HCT116 (cell line): ENCODE measurements at regions not wholly inside any gene's neighbourhood (a gene's known extent, or its start where the extent isn't known, plus 50 kb on each side); places are given as distances from the start of the nearest gene placed in this dataset.

ENCODE experiments used
- ATAC-seq: fragments of 200-7000 bp; cut with Tn5 transposase; 2 replicates; pipeline ENCODE4 v1.9.1; 2020; ENCODE audit warnings: mild to moderate bottlenecking, moderate library complexity
- BruUV-seq: library from RNA; stranded (reverse); fragments of 400-500 nt; replicated peaks from 2 replicates; lab custom pipeline; 2021; lab: Mats Ljungman, UMichigan
- CTCF ChIA-PET: fragments of 300-600 bp; sonication (Branson Sonifier 250); formaldehyde crosslinking; loops from one replicate; lab custom pipeline; 2021; ENCODE audit warnings: antibody characterized with exemption; lab: Charles Lee
- POLR2A ChIA-PET: fragments of 300-600, 350-600 bp; sonication (Branson Sonifier 250); formaldehyde crosslinking; loops from one replicate; lab custom pipeline; 2021; ENCODE audit warnings: antibody characterized with exemption; lab: Charles Lee
- RAD21 ChIA-PET, 2 experiments: fragments of 300-600 bp; sonication (Branson Sonifier 250); formaldehyde crosslinking; loops; one replicate each; lab custom pipeline; 2023; ENCODE audit warnings: low total read pairs in 2 of 2; ENCODE audit not compliant: uncharacterized antibody in 2 of 2, unreplicated experiment in 2 of 2, low non-redundant PET in 1 of 2; lab: Charles Lee
- DNase-seq: peaks from one replicate; pipeline ENCODE4 v3.0.0-alpha.2; 2010; ENCODE audit warnings: low read depth, low spot score
- H2AFZ ChIP-seq: fragments of 200-600 bp; shearing (Covaris generic), sonication (generic); 2 replicates; pipeline ENCODE4 v1.6.1; 2017; ENCODE audit warnings: low read depth, mixed run types, mixed read lengths, antibody characterized with exemption, low read length; ENCODE audit not compliant: poor library complexity, severe bottlenecking
- H3K27ac ChIP-seq: 2 replicates; pipeline ENCODE4 v1.5.1; 2012; ENCODE audit warnings: low read depth, low read length
- H3K27me3 ChIP-seq: fragments of 200-600 bp; sonication (generic); 2 replicates; pipeline ENCODE4 v1.6.1; 2016; ENCODE audit warnings: mixed run types, low read length, mixed read lengths; ENCODE audit not compliant: insufficient read depth
- H3K36me3 ChIP-seq, 2 experiments: fragments of 200-500 bp in 1 of 2; fragments of 200-600 bp in 1 of 2; sonication (Bioruptor generic) in 1 of 2; sonication (generic) in 1 of 2; 2 replicates each; pipeline versions ENCODE4 v1.5.1 to v1.6.1; 2014 to 2016; ENCODE audit warnings: low read length in 2 of 2, inconsistent platforms in 1 of 2, mixed read lengths in 1 of 2, mixed run types in 1 of 2; ENCODE audit not compliant: insufficient read depth in 2 of 2, control insufficient read depth in 1 of 2
- H3K4me1 ChIP-seq, 2 experiments: fragments of 200-600 bp in 1 of 2; sonication (generic) in 1 of 2; 2 replicates each; pipeline versions ENCODE4 v1.5.1 to v1.6.1; 2012 to 2017; ENCODE audit warnings: low read length in 2 of 2, inconsistent platforms in 1 of 2, mild to moderate bottlenecking in 1 of 2, mixed read lengths in 1 of 2, mixed run types in 1 of 2, moderate library complexity in 1 of 2; ENCODE audit not compliant: insufficient read depth in 2 of 2, control insufficient read depth in 1 of 2
- H3K4me2 ChIP-seq: fragments of 200-600 bp; sonication (generic); 2 replicates; pipeline ENCODE4 v1.6.1; 2017; ENCODE audit warnings: mixed run types, low read length, mixed read lengths
- H3K4me3 ChIP-seq, 2 experiments: fragments of 200-600 bp in 1 of 2; sonication (generic) in 1 of 2; replicated peaks in 1 of 2; 2 replicates each; pipeline ENCODE4 v1.5.1; 2011 to 2016; ENCODE audit warnings: low read length in 2 of 2, control low read depth in 1 of 2, low read depth in 1 of 2, mild to moderate bottlenecking in 1 of 2, mixed read lengths in 1 of 2, mixed run types in 1 of 2
- H3K79me2 ChIP-seq: fragments of 200-600 bp; sonication (generic); 2 replicates; pipeline ENCODE4 v1.6.1; 2017; ENCODE audit warnings: mild to moderate bottlenecking, mixed run types, low read length, moderate library complexity, mixed read lengths; ENCODE audit not compliant: insufficient read depth
- H3K9ac ChIP-seq: fragments of 200-600 bp; sonication (generic); 2 replicates; pipeline ENCODE4 v1.6.1; 2016; ENCODE audit warnings: low read length, mixed read lengths
- H3K9me2 ChIP-seq: fragments of 200-600 bp; sonication (generic), shearing (Covaris generic); 2 replicates; pipeline ENCODE4 v1.6.1; 2017; ENCODE audit warnings: mixed run types, mild to moderate bottlenecking, moderate library complexity; ENCODE audit not compliant: insufficient read depth
- H3K9me3 ChIP-seq, 2 experiments: fragments of 200-500 bp in 1 of 2; fragments of 200-600 bp in 1 of 2; sonication (Bioruptor generic) in 1 of 2; sonication (generic) in 1 of 2; 2 replicates each; pipeline ENCODE4 v1.6.1; 2014 to 2017; ENCODE audit warnings: low read length in 2 of 2, mixed read lengths in 2 of 2, inconsistent platforms in 1 of 2, low read depth in 1 of 2, mild to moderate bottlenecking in 1 of 2, mixed run types in 1 of 2, moderate library complexity in 1 of 2; ENCODE audit not compliant: control insufficient read depth in 1 of 2, insufficient read depth in 1 of 2
- H4K20me1 ChIP-seq: fragments of 200-600 bp; sonication (generic), shearing (Covaris generic); 2 replicates; pipeline ENCODE4 v1.6.1; 2017; ENCODE audit warnings: mixed run types, mild to moderate bottlenecking, moderate library complexity; ENCODE audit not compliant: insufficient read depth
- ELF1 ChIP-seq: IDR thresholded peaks from 2 replicates; pipeline ENCODE4 v1.6.1; 2012; ENCODE audit warnings: low read depth, borderline replicate concordance
- EZH2 ChIP-seq: fragments of 200-600 bp; sonication (generic); IDR thresholded peaks from 2 replicates; pipeline ENCODE4 v1.6.1; 2017; ENCODE audit warnings: antibody characterized with exemption, mixed run types
- FOSL1 ChIP-seq: IDR thresholded peaks from 2 replicates; pipeline ENCODE4 v1.6.1; 2012; ENCODE audit warnings: low read depth
- MAX ChIP-seq: IDR thresholded peaks from 2 replicates; pipeline ENCODE4 v1.6.1; 2012
- REST ChIP-seq: IDR thresholded peaks from 2 replicates; pipeline ENCODE4 v1.6.1; 2012; ENCODE audit warnings: low read depth
- SIN3A ChIP-seq: IDR thresholded peaks from 2 replicates; pipeline ENCODE4 v1.6.1; 2012; ENCODE audit warnings: low read depth
- SRF ChIP-seq: IDR thresholded peaks from 2 replicates; pipeline ENCODE4 v1.6.1; 2012; ENCODE audit warnings: low read depth
- intact Hi-C: fragments of 100-400 bp; cut with micrococcal nuclease; formaldehyde crosslinking; loops from 2 replicates; pipeline ENCODE4 v1.10.0; 2022

GRCh38 chr12:127389923-127390322, 877.0 kb upstream of the TMEM132C start:
- H2AFZ ChIP-seq = no peak overlapping the region
- no peak for DNase-seq
- intact Hi-C loops = no loop called here
- no peak overlapping the region for H3K27ac ChIP-seq
- H3K9me3 ChIP-seq = no peaks in the 10 kb centered on the region
- BruUV-seq = no TSS peak
- H3K4me1 ChIP-seq = no peaks in the 10 kb centered on the region
- H3K4me3 ChIP-seq = no peak overlapping the region
- no peak for ATAC-seq
- RAD21 ChIA-PET = no interaction called here
- H3K79me2 ChIP-seq = no peaks in the 10 kb centered on the region
- H4K20me1 ChIP-seq = no peaks in the 10 kb centered on the region
- CTCF ChIA-PET = interaction anchor here (1.6 kb wide), 1 partner anchor 9 kb away, joined by 4 read pairs; no protein-coding TSS in a partner anchor
- H3K9ac ChIP-seq = no peak overlapping the region
- TF ChIP-seq EZH2 (no peak), SIN3A (no peak), REST (peak; percentile 57), MAX (no peak)
- no peak overlapping the region for H3K4me2 ChIP-seq
- H3K27me3 ChIP-seq = no peaks in the 10 kb centered on the region; the same call in 1 of the 2 replicates
- POLR2A ChIA-PET = no interaction called here
- no peaks in the 10 kb centered on the region for H3K36me3 ChIP-seq
- H3K9me2 ChIP-seq = no peaks in the 10 kb centered on the region

- no peaks in the 10 kb centered on the region for H3K36me3 ChIP-seq
- intact Hi-C loops = no loop called here
- no peak overlapping the region for H3K9ac ChIP-seq
- ATAC-seq (no peak), DNase-seq (no peak)
- CTCF ChIA-PET = no interaction called here
- no peaks in the 10 kb centered on the region; the same call in 1 of the 2 replicates for H3K27me3 ChIP-seq
- no peak overlapping the region for H2AFZ ChIP-seq
- no TSS peak for BruUV-seq
- RAD21 ChIA-PET = no interaction called here
- no peaks in the 10 kb centered on the region for H3K9me2 ChIP-seq
- no peaks in the 10 kb centered on the region for H4K20me1 ChIP-seq
- H3K4me1 ChIP-seq = no peaks in the 10 kb centered on the region
- no peak overlapping the region for H3K4me2 ChIP-seq
- no peaks in the 10 kb centered on the region for H3K79me2 ChIP-seq
- no peak overlapping the region for H3K4me3 ChIP-seq
- no peak for TF ChIP-seq ELF1
- TF ChIP-seq MAX = no peak
- no peak for TF ChIP-seq FOSL1
- no peak for TF ChIP-seq SRF
- TF ChIP-seq REST = no peak
- TF ChIP-seq, all 23 proteins: peak for 0
- Histone ChIP-seq H3K27ac (no peak overlapping the region), H3K9me3 (no peaks in the 10 kb centered on the region)
- POLR2A ChIA-PET = no interaction called here
Observed at GRCh38 chr12:127393465-127393864, 873.5 kb upstream of the TMEM132C start.
